ENCODE measurements at regions not wholly inside any gene's neighbourhood (a gene's known extent, or its start where the extent isn't known, plus 50 kb on each side); places are given as distances from the start of the nearest gene placed in this dataset.

DNA sequence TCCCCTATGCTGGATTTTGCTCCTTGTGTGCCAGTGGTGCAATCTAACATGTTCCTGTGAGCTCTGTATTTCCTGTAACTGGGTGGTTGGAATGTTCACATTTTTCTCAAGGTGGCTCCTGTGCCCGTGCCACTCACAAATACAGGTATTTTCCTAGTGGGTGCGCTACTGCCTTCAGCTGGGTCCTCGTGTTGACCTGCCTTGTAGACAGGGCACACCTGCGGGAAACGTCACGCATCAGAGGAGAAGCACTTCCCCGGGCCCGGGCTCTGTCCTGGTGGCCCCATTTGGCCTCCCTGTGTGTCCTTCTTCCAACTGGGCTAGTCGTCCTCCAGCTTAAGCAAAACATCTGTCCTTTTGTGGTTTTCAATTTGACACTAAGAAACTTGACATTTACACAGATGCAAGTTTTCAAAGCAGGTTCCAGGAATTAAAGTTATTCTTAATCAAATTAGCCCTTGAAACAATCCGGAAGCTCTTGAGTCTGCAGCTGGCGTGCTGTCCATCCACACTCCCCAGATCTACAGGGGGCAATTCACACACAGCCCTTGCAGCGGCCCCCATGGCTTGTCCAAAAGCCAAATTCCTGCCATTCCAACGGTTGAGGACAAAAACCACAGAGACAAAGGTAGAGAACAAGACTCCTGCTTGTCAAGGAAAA, 275.1 kb downstream of the CDC5L start:
- no peak for DNase-seq (ENCODE audit: low read depth)

- no peak for DNase-seq (ENCODE audit: low read depth)
Measured at GRCh38 chr6:44663860-44664634, 276.5 kb downstream of the CDC5L start.

DNA sequence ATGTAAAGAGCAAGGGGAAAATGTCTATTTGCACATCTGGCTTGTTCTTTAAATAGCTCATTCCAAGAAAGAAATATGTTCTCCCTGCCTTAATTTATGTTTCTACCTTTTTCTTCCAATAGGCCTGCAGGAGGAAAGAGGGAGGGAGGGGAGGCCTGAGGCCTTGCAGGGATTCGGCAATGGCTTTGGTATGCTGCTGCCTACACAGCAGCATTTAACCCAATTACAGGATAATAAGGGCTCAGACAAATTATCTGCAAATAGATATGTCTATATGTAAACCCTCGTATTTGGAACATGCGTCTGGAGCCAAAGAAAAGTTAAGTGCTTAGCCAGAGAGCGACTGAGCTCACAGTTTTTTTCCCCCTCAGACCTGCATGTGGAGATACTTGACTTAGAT, 277.2 kb downstream of the CDC5L start:
- DNase-seq (ENCODE audit: low read depth): no peak

DNA sequence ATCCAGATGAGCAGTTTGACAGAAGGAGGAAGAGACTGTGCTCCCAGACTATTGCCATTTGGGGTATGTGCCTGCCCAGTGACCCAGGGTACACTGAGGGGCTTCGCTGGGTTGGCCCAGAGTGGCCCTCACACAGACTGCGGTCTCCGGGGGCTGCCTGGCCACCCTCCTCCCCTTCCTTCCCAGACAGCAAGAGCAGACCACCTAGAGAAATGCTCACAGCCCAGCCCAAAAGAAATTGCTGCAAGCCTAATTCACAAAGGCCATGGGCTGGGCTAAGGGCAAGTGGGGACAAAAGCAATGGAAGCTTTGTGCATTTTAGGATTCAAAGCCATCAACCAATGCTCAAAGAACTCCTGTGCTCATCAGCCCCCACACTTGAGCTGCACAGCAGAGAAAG, 277.6 kb downstream of the CDC5L start:
- DNase-seq (ENCODE audit: low read depth): no peak

GRCh38 chr6:44665683-44666082, 278.2 kb downstream of the CDC5L start:
- DNase-seq (ENCODE audit: low read depth): no peak

DNA sequence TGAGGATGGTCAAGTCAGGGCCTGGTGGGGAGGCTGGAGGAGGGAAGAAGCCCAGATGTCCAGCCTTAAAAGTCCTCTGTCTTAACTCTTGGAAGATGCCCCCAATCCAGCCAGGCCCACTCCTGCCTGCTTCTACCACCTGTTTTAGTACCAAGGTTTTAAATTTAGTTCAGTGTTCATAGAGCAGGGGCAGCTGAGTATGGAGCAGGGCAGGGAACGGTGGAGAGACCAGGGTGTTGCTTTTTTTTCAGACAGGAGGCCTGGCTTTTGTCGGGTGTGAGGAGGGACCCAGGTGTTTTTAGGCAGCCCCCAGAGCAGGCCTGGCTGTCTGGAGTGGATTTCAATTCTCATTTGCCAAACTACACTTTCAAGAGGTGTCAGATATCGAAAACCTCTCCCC, 278.8 kb downstream of the CDC5L start:
- DNase-seq (ENCODE audit: low read depth): no peak

- no peak for DNase-seq (ENCODE audit: low read depth)
Measured at GRCh38 chr6:44667226-44667625, 279.7 kb downstream of the CDC5L start.

- DNase-seq (ENCODE audit: low read depth): no peak
Measured at GRCh38 chr6:44667668-44668390, 280.3 kb downstream of the CDC5L start.

GRCh38 chr6:44668391-44668930, 281.0 kb downstream of the CDC5L start:
- no peak for DNase-seq (ENCODE audit: low read depth)

GRCh38 chr6:44668976-44669934, 281.7 kb downstream of the CDC5L start:
- DNase-seq (ENCODE audit: low read depth): no peak

- no peak for DNase-seq (ENCODE audit: low read depth)
Measured at GRCh38 chr6:44670146-44670545, 282.6 kb downstream of the CDC5L start.

DNA sequence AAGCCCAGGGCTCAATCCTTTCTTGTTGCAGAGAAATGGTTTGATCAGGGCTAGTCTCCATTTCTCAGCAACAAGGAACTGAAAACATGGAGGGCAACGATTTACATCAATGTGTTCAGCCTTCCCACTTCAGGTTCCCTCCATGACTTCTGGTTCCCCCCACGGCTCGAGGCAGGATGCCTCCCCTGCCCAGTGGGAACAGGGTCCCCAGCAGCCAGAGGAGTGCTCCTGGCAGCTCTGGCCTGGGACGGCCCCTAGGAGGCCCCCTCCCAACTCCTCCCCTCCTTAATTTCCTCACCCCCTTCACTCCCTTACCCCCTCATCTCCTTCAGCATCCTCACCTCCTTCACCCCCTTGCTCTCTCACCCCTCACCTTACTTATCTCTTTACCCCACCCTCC, 283.8 kb downstream of the CDC5L start:
- DNase-seq (ENCODE audit: low read depth): no peak

GRCh38 chr6:44672086-44672485, 284.6 kb downstream of the CDC5L start:
- DNase-seq (ENCODE audit: low read depth): no peak

DNA sequence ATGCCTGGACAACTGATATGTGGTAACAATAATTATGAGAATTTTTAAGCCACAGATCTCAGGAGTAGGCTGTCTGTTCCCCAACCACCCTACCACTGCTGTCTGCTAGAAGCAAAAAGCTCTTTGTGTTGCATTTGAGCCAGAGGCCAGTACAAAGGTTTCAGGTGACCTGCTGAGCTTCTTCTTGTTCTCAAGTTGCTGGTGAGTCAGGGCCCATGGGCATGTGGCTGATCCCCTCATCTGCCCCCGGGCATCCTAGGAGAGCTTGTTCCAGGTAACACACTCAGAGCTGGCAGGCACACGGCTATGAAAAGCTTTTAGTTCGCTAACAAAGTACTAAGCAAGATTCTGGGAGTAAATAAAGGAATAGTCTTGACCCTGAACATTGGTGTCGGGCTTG, 285.3 kb downstream of the CDC5L start:
- no peak for DNase-seq (ENCODE audit: low read depth)

GRCh38 chr6:44674226-44675155, 287.0 kb downstream of the CDC5L start:
- DNase-seq (ENCODE audit: low read depth): no peak

DNA sequence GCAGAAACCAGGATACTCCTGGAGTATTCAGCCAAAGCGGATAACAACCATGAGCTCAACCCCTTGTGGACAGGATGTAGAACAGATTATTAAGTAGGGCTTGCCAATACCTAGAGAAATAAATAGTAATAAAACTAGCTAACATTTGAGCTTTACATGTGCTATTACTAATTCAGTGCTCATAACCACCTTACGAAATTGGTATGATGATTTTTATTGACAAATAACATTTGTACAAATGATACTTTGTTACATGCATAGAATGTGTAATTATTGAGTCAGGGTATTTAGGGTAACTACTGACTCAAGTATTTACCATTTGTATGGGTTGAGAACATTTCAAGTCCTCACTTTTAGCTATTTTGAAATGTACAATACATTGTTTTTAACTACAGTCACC, 287.9 kb downstream of the CDC5L start:
- no peak for DNase-seq (ENCODE audit: low read depth)

DNA sequence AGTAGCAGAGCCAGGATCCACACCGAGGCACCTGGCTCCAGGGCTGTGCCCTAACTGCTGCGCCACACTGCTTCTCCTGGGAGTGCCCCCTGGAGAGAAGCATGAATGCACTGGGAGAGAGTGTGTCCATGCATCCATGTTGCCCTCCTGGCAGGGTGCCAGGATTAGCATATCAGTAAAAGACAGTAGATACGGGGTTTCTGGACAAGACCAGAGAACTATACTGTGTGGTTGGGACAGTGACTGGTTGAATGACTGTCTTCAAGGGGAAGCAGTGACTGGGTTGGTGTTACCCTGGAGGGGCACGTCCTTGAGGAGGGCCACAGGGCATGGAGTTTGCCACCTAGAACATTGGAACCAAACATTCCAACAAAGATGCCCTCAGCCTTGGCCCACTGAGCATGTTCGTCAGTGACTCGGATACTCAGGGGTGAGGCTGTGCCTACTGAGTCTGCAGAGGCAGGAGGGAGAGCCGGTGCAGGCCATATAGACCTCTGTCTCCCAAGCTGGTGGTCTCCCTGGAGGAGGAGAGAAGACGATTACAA, 288.8 kb downstream of the CDC5L start:
- no peak for DNase-seq (ENCODE audit: low read depth)

DNA sequence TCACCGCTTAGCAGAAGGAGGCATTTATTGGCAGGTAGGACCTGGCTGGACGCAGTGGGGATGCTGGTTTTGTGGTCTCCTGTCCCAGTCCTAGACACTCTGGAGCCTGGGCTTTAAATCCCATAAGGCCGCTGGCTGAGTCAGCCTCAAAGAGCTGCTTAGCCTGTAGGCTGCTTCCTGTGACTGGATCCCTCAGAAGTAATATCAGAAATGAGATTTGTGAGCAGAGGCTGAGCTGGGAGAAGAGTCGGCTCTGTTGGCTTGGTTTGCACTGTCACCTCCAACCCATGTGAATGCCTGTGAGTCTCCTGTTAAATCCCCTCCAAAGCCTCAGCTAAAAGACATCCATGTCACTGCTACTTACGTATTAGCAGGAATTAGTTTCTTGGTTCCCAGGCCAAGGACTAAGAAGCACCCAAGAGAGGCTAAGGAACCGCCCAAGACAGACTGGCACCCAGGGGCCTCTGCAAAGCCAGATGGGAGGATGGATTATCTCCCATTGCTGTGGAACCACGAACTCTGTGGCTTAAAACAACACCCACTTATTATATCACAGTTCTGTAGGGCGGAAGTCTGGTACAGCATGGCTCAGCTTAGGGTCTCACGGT, 289.4 kb downstream of the CDC5L start:
- DNase-seq (ENCODE audit: low read depth): no peak

DNA sequence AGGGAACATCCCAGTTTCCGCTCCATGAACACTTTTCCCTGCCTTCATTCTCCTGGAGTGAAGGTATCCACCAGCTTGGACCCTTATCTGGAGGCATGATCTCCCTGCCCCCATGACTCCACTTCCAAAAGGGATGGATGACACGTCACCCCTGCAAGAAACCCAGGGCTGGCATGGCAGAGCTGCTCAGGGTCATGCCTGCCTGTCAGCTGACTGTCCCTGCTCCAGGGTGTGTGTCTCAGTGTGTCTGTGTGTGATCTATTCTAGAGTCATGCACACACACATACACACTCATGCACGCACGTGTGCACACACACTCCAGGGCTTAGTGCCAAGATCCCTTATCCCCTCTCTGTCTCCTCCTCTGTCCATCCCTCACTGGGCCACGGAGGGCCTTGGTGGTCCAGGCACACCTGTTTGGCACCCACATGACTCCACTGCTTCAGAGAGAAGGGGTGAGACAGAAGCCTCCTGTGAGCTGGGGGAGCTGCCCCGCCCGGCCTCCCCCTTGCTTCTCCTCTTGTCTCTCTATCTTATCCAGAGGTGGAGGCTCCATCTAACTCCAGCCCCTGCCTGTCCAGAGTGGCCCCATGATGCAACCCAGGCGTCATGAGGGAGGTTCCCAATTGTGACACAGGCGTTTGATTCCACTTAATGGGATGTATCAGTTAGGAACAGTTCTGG, 290.9 kb downstream of the CDC5L start:
- DNase-seq (ENCODE audit: low read depth): no peak
